GM12878 (cell line): ENCODE measurements at regions not wholly inside any gene's neighbourhood (a gene's known extent, or its start where the extent isn't known, plus 50 kb on each side); places are given as distances from the start of the nearest gene placed in this dataset.

Source experiments
- CHD2 ChIP-seq: IDR thresholded peaks from 2 replicates; pipeline ENCODE4 v1.6.1; 2011; ENCODE audit warnings: low read depth, low read length, improper control_type of control experiment, borderline replicate concordance
- CHD4 ChIP-seq: fragments of 200-600 bp; sonication (generic); IDR thresholded peaks from 2 replicates; pipeline ENCODE4 v1.6.1; 2016; ENCODE audit warnings: mild to moderate bottlenecking
- ESRRA ChIP-seq: IDR thresholded peaks from 2 replicates; pipeline ENCODE4 v1.6.1; 2012; ENCODE audit warnings: mild to moderate bottlenecking, low read length, improper control_type of control experiment
- POLR2A ChIP-seq: IDR thresholded peaks from 2 replicates; pipeline ENCODE4 v1.6.1; 2011; ENCODE audit warnings: low read depth, mild to moderate bottlenecking, low read length
- POLR2AphosphoS2 ChIP-seq: IDR thresholded peaks from 2 replicates; pipeline ENCODE4 v1.6.1; 2011; ENCODE audit warnings: low read depth, mild to moderate bottlenecking, low read length, improper control_type of control experiment, moderate library complexity
- POLR2AphosphoS5 ChIP-seq: IDR thresholded peaks from 2 replicates; pipeline ENCODE4 v1.6.1; 2011; ENCODE audit warnings: mild to moderate bottlenecking, low read length, inconsistent platforms
- TF ChIP-seq, protein P1 (sequence below), 3 experiments: IDR thresholded peaks in 2 of 3; conservative IDR thresholded peaks in 1 of 3; 2 replicates each; pipeline ENCODE4 v1.5.1; 2011; ENCODE audit warnings: low read depth in 3 of 3, low read length in 3 of 3, mild to moderate bottlenecking in 3 of 3, control low read depth in 2 of 3, moderate library complexity in 2 of 3, inconsistent platforms in 1 of 3, mixed read lengths in 1 of 3; ENCODE audit not compliant: control insufficient read depth in 2 of 3, insufficient read depth in 1 of 3; ENCODE audit errors: extremely low read depth in 1 of 3

DNA sequence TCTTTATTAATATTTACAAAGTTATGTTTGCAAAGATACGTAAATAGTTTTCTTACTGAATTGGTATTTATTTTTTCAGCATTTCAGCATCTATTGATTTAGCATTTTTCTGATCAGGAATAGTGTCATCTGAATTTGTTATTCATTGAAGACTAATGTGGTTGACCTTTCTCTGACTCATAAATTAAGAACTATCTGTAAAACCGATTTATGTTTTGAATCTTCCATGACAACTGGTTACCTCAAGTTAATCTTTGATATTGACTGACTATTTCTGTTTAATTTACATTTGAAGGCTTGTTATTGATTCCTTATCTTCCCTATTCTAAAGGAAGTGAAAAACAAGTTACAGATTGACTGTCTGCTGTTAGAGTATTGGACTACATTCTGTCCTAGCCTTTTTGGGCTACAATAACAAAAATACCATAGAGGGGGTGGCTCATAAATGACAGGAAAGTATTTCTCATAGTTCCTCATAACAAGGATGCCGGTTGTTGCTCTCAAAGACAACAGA, 1131.4 kb downstream of the PLA2G4A start:
- TF ChIP-seq POLR2AphosphoS2 (no peak), ESRRA (no peak), POLR2A (no peak), CHD4 (no peak), POLR2AphosphoS5 (no peak), CHD2 (no peak)
- TF ChIP-seq, protein P1, sequence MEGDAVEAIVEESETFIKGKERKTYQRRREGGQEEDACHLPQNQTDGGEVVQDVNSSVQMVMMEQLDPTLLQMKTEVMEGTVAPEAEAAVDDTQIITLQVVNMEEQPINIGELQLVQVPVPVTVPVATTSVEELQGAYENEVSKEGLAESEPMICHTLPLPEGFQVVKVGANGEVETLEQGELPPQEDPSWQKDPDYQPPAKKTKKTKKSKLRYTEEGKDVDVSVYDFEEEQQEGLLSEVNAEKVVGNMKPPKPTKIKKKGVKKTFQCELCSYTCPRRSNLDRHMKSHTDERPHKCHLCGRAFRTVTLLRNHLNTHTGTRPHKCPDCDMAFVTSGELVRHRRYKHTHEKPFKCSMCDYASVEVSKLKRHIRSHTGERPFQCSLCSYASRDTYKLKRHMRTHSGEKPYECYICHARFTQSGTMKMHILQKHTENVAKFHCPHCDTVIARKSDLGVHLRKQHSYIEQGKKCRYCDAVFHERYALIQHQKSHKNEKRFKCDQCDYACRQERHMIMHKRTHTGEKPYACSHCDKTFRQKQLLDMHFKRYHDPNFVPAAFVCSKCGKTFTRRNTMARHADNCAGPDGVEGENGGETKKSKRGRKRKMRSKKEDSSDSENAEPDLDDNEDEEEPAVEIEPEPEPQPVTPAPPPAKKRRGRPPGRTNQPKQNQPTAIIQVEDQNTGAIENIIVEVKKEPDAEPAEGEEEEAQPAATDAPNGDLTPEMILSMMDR (IDR thresholded peaks at IDR 0.05 in 2 of 3, conservative IDR thresholded peaks at IDR 0.05 in 1 of 3; ENCODE audit: control insufficient read depth in 2 of 3, extremely low read depth in 1 of 3, insufficient read depth in 1 of 3, low read depth in 3 of 3, low read length in 3 of 3): no peak
